OCI-LY3 (cell line): ENCODE measurements at regions not wholly inside any gene's neighbourhood (a gene's known extent, or its start where the extent isn't known, plus 50 kb on each side); places are given as distances from the start of the nearest gene placed in this dataset.

Experiments used
- EZH2phosphoT487 ChIP-seq: fragments of 200-600 bp; shearing (Covaris generic); IDR thresholded peaks from 2 replicates; pipeline ENCODE4 v1.6.1; 2018; ENCODE audit warnings: antibody characterized with exemption, mixed run types, low read depth
- TF ChIP-seq, protein P1 (sequence below): fragments of 200-600, 300-600 bp; sonication (generic); IDR thresholded peaks from 2 replicates; pipeline ENCODE4 v1.5.1; 2014; ENCODE audit warnings: antibody characterized with exemption, low read length, low read depth

DNA sequence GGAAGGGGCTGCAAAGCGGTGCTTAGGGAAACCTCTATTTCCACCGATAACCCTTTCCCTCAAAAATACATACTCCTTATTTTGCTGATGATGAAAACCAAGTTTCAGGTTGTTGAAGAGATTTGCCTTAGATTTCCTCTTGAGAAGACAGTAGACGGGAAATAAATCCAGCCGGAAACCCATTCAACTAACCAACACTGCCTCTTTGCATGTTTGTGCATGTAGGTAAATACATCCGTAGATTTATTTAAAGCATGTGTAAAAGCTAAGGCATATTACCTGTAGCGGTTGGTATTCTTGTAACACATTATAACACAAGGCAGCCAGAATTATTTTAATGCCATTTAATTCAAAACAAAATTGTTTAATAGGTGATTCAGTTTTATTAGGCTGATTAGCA lies 136.3 kb upstream of the SLC22A23 start:
- TF ChIP-seq, protein P1, sequence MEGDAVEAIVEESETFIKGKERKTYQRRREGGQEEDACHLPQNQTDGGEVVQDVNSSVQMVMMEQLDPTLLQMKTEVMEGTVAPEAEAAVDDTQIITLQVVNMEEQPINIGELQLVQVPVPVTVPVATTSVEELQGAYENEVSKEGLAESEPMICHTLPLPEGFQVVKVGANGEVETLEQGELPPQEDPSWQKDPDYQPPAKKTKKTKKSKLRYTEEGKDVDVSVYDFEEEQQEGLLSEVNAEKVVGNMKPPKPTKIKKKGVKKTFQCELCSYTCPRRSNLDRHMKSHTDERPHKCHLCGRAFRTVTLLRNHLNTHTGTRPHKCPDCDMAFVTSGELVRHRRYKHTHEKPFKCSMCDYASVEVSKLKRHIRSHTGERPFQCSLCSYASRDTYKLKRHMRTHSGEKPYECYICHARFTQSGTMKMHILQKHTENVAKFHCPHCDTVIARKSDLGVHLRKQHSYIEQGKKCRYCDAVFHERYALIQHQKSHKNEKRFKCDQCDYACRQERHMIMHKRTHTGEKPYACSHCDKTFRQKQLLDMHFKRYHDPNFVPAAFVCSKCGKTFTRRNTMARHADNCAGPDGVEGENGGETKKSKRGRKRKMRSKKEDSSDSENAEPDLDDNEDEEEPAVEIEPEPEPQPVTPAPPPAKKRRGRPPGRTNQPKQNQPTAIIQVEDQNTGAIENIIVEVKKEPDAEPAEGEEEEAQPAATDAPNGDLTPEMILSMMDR = no peak
- no peak for TF ChIP-seq EZH2phosphoT487
